Activated CD4-positive, alpha-beta T cell treated with anti-CD3 and anti-CD28 coated beads, Interleukin-2, amount 50 U/mL, for 16 hours (primary cell): ENCODE measurements at regions not wholly inside any gene's neighbourhood (a gene's known extent, or its start where the extent isn't known, plus 50 kb on each side); places are given as distances from the start of the nearest gene placed in this dataset.
"Not testable (repeated sequence)": the region's sequence is repeated elsewhere in the genome, so short reads cannot be mapped to it uniquely, and the experiment has no call there.

Source experiments
- DNase-seq: peaks from one replicate; pipeline ENCODE4 v3.0.0-alpha.2; 2020

DNA sequence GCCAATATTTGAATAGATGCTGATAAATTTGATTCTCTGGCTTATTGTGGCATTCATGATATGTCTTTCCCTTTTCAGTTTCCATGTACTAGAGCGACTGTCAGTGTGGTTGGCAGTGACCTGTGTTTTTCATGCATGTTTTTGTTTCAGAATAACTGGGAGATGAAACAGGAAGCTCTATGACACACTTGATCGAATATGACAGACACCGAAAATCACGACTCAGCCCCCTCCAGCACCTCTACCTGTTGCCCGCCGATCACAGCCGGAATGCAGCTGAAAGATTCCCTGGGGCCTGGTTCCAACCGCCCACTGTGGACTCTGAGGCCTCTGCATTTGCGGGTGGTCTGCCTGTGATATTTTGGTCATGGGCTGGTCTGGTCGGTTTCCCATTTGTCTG is 226.8 kb upstream of the PLGLB2 start:
- peak; percentile 56 for DNase-seq

GRCh38 chr2:87521489-87521888 is 226.4 kb upstream of the PLGLB2 start:
- not testable (repeated sequence) for DNase-seq

- peak; percentile 84 for DNase-seq
Measured at GRCh38 chr2:87524619-87525188, 223.2 kb upstream of the PLGLB2 start.

- DNase-seq, result peak; percentile 56
Measured at GRCh38 chr2:87525497-87525991, 222.3 kb upstream of the PLGLB2 start.

- not testable (repeated sequence) for DNase-seq
Measured at GRCh38 chr2:87526258-87526657, 221.6 kb upstream of the PLGLB2 start.

DNA sequence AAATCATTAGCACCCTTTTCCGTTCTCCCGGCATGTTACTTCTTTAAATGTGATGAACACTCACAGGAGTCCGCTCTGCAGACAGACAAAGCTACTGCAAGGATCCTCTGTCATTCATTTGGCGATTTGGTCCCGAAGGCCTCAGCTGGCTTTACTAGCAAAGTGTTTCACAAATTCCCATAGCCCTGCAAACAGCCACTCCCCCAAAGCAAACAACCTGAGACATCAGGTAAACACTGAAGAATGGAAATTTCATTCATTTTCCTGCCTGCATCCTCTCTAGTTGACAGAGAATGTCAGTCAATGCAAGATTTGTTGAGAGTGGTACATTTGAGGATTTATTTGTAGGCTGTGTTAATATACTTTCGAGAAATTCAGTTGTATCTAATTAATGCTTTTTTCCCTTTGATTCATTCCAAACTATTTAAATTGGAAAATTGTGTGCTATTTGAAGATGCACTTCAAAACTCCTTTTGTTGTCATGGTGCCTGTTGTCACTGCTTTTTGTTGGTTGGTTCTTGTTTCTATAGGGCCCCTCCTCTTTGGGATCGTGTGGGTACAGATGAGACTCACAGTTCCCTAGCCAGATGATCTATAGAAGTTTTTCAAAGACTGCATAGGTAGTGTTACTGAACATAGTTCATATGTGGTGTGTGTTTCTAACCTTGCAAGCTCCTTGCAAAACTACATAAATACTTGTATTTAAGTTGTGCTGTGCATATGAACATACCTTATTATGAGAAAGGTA is 215.7 kb upstream of the PLGLB2 start:
- DNase-seq, result not testable (repeated sequence)

- DNase-seq, result not testable (repeated sequence)
Measured at GRCh38 chr2:87533390-87534272, 214.3 kb upstream of the PLGLB2 start.

DNA sequence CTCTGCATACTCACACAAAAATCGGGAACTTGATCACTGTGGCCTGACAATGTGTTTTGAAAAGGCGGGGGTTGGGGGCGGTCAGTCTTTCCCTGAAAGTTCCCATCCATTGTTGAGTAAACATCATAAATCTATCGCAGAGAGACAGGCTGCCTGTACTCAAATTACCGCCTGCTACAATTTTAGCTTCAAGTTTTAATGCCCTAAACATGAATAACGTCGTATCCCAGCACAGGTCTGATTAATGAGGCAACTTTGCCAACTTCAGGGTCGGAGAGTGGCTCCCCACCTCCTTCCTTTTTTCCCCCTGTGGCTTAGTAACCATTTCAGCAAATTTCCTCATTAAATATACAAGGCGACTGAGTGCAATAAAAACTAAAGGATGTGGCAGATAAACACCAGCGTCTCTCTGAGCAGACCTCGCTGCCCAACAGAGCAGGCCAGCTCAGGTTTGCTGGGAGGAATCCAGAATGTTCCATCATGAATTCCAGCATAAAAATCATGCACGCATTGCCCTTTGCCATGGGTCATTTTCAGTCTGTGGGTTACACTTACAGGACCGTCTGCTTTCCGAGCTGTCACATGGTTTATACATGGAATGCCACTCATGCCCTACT is 213.5 kb upstream of the PLGLB2 start:
- DNase-seq, result not testable (repeated sequence)

- DNase-seq, result not testable (repeated sequence)
Measured at GRCh38 chr2:87536427-87536826, 211.5 kb upstream of the PLGLB2 start.

DNA sequence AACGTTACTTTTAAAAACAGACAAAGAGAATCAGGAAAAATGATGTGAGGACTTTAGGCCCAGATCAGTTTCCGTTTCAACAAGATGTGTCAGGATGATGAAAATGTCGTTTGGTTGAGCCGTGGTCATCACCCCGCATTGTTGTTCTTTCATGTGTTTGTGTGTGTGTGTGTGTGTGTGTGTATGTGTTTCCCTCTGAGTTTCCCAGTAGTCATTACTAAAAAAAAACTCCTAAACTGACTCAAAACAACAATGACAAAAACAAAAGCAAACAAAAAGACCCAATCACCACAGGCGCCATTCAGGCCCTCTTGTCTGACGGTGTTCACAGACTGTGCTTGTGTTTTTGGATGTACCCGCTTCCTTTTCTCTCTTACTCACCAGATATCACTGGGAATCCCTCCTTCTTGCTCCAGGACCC is 210.6 kb upstream of the PLGLB2 start:
- DNase-seq, result peak; percentile 53

DNA sequence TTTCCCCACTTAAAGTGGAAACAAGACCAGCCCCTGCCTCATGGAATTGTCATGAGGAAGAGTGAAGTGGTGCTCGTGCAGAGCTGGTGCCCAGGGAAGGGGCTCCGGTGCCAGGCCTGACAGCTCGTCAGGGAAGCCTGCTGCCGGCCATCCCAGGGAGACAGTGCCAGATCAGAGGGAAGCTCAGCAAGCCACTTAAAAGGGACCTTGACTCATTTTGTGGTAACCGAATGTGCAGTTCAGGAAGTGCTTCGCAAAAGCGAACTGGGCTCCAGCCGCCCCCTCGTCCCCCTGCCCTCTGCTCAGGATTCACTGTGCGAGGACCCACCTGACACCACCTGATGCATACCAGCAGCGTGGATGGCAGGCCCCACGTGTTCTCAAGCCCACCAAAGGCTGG is 209.6 kb upstream of the PLGLB2 start:
- DNase-seq, result not testable (repeated sequence)

DNA sequence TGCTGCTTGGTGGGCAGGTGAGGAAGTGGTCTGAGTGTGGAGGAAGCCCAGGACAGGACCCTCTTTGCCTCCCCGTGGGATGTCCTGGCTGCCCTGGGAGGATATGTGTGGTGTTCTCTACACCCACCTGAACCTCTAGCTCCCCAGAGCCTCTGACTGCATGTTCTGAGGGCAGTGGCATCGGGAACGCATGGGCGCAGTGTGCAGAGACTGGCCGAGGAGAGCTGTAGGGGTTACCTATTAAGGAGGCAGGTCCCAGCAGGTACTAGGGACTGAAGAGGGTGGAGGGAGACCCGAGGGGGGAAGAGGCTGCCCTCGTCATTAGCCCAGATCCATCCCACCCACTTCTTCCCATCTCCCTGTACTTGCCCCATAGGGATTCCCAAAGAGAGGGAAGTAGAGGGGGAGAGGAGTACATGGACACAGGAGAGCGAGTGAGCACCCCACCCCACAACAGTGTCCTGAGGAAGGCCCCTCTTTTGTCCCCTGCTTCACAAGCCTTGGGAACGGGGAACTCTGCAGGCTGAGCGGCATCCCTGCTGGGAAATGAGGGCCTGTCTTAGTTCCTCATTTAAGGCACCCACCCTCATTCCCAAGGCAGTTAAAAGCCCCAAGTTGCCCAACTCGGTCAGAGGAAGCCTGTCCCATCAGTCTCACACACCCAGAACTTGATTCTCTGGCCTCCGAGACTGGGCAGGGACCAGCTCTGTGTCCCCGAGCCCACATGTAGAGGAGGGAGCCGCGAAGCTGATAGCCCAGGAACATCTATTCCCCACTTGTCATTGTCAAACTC is 208.5 kb upstream of the PLGLB2 start:
- not testable (repeated sequence) for DNase-seq

DNA sequence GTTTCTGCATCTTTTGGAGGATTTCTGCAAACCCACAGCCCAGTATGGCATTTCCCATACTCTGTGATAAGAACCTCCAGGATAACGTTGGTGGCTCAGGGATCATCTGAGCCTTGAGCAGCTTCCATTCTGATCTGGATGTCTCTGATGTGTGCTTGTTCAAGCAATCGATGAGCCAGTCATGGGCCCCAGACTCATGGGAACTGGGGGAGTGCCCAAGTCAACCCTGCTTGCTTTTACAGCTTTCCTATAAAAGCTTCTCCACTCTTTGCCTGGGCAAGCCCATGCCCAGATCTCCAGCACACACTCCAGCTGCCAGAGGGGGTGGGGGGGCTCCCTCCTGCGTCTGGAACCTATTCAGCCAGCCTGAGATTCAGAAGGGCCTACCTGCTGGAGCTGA is 207.6 kb upstream of the PLGLB2 start:
- not testable (repeated sequence) for DNase-seq

GRCh38 chr2:87542599-87543174 is 205.2 kb upstream of the PLGLB2 start:
- not testable (repeated sequence) for DNase-seq

GRCh38 chr2:87543797-87544196 is 204.1 kb upstream of the PLGLB2 start:
- DNase-seq, result not testable (repeated sequence)

GRCh38 chr2:87547106-87547505 is 200.8 kb upstream of the PLGLB2 start:
- DNase-seq, result not testable (repeated sequence)

DNA sequence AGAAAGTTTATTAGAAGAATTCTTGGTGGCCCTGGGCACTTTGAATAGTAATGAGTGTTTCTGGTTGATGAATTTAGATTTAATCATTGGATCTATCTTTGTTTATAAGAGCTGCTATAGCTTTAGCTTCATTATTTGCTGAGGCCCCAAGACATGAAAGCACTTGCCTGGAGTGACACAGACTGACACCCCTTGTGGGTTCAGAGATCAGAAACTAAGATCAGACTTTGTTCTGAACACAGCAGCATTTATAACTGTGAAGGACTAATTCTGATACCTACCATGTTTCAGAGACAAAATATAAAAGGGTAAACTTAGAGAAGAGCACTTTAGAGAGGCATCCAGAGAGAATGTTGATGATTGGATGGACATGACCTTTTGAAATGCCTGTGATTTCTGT is 199.9 kb upstream of the PLGLB2 start:
- not testable (repeated sequence) for DNase-seq

DNA sequence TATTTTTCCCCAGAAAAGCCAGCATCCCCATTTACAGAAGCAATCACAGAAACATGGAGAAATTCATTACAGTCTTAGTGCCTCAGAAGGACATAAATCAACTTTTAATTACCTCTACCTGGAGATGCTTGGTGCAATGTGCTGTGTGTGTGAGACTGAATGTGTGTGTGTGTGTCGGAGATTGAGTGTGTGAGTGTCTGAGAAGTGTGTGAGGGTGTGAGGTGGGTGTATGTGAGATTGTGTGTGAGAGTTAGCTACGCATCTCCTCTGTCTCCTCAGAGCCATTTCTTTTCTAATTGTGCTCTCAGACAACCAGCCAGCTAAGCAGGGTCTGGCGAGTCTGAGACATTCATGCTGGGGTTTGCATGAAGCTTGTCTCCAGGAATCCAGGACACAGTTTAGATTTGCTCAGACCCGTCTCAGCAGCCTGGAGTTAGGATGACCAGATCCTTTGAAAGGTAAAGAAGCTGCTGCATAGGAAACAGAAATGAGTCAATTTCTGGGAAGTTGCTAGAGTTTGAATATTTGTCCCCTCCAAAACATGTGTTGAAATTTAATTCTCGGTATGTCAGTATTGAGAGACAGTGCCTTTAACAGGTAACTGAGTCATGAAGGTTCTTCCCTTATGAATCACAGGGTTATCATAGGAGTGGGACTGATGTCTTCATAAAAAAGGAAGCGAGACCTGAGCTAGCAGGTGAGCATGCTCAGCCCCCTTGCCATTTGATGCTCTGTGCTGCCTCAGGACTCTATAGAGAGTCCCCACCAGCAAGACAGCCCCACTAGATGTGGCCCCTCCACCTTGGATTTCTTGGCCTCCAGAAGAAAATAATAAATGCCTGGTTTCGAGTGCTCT is 199.0 kb upstream of the PLGLB2 start:
- DNase-seq, result not testable (repeated sequence)

GRCh38 chr2:87549561-87550202 is 198.2 kb upstream of the PLGLB2 start:
- DNase-seq, result not testable (repeated sequence)

- not testable (repeated sequence) for DNase-seq
Measured at GRCh38 chr2:87554678-87555077, 193.2 kb upstream of the PLGLB2 start.
